ENCODE measurements at regions not wholly inside any gene's neighbourhood (a gene's known extent, or its start where the extent isn't known, plus 50 kb on each side); places are given as distances from the start of the nearest gene placed in this dataset.

DNA sequence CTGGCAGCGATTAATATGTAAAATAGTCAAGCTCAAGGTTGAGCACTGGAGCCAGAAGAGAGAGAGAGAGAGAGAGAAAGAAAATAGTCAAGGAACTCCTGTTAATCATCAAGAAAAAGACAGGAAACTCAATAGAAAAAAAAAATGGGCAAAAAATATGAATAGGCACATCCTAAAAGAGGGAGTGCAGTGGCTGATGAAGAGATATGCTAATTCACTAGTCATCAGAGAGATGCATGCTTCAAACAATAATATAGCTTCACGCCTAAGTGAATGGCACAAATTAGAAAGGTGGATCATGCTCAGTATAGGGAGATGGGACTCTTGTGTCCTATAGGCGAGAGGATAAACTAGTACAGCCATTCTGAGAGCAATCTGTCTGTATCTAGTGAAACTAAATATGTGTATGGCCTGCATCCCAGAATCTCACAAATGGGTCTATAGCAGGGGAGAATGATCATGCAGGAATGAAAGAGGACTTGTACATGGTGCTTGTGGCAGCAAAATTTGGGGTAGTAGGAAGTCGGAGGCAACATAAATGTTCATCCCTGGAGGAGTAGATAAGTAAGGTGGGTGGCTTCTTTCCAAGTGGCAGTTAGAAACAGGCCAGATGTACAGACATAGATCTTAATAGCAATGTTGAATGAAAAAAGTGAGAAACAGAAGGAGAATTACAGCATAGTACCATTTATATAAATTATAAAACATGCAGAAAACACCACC is 176.8 kb downstream of the VEGFA start:
- FAIRE-seq = no peak

DNA sequence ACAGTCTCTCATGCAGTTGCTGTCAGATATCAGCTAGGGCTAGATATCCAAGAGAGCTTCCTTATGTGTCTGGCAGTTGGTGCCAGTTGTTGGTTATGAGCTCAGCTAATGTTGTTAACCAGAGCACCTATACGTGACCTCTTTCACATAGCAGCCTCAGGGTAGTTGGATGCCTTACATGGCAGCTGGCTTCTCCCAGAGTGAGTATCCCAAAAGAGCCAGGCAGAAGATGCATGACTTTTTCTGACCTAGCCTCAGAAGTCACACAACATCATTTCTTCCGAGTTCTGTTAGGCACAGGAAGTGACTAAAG is 175.7 kb downstream of the VEGFA start:
- no peak for FAIRE-seq

DNA sequence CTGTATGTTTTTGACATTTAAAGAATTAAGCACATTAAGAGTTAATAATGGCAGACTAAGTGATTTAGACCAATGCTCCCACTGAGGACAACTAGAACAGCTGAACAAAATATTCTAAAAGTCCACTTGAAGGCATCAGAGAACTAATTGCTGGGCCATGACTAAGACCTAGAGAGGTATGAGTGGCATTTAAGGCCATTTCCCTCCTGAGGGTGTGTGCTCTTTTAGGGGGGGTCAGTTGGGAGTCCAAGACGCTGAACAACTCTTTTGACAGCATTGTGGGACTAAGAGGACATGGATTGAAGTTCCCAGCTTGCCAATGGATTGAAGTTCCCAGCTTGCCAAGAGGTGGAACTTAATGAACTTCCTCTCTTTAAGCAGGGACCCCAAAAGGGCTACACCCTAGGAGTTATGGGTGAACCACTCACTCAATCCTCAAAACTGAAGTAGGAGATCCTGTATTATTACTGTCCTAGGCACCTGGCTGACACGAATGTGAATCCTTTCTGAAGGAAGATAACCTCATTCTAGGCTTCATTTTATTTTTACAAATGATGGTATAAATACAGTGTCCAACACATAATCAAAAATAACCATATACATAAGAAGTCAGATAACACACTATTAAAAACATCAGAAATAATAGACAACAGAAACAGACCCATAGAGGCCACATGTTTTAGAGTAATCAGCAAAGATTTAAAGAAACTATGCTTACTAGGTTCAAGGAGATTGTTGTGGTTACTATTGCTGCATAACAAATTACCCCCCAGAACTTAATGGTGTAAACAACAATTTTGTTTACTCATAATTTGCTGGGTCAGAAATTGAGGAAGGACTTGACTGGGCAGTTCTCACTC is 175.1 kb downstream of the VEGFA start:
- FAIRE-seq = no peak

DNA sequence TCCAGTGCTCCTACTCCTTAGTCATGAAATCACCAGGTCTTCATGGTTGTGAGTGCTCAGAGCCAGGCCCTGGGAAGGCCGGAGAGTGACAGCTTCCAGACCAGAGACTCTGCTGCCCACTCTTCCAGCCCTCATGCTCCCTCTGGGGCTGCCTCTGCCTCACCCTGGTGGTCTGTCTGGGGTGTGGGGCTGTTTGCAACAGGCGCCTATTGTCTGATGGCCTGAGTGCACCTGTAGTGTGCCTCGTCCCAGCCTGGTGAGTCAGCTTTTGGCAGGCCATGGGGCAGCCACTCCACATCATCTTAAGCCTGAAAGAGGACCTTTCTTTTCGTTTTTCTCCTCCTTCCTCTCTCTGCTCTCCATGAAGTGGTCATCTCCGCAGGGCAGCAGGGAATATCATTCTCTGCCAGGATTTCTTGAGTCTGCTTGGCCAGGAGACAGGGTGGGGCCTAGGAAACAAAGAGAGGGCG is 173.8 kb downstream of the VEGFA start:
- FAIRE-seq = no peak

DNA sequence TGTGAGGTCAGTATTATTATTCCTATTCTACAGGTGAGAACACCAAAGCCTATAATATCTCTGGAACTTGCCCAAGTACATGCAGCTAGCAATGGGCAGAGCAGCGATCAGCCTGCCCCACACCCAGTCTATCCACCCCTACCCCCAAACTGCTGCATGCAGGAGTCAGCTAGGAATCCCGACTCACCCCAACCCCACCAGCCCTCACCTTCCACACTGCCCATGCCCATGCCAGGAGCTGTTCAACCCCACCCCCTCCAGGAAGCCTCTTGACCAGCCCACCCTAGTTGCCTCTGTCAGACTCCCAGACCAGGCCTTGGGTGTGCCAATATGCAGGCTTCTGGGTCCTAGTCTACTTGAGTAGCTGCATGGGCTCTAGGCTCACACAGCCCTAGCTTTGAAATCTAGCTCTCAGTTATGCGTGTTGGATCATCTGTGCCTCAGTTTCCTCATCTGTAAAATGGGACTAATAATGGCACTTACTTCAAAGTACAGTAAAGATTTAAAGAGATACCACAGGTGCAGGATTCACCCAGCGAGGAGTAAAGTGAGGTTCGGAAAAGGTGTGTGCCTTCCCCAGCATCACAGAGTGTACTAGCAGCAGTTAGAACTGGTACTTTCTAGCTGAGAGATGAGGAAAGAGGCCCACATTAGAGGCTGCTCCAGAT is 173.2 kb downstream of the VEGFA start:
- no peak for FAIRE-seq

DNA sequence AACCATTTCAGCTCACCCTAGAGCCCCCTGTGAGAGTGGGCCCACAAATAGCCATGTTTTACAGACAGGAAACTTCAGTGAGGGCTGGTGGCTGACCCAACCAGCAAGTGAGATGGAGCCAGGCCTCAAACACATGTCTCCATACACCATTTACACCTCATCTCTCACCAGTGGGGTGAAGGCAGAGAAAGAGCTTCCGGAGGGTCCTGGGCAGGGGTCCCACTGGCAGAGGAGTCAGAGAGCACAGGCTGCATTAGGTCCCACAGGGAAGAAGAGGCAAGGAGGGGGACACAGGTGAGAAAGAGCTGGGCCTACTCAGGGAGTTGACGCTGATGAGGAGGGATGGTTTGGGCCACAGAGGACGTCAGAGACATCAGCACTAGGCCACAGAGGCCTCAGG is 172.6 kb downstream of the VEGFA start:
- no peak for FAIRE-seq

DNA sequence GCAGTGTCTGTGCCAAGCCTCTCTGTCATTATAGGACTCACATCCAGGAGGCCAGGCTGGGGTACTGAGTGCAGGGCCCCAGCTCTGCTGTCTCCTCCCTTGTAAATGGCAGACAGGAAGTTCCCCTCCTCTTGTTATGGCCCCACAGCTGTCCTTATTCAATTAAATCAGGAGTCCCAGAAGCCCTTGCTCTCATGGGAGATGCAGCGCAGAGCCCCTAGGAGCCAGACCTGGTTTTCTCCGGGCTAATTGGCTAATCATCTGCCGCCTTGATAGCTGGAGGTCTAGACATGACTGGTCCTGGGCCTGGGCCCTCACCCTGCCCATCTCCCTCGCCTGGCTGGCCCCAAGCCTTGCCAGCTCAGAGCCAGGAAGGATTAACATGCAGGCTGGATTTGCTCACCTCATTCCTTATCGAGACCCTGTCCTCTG is 172.0 kb downstream of the VEGFA start:
- no peak for FAIRE-seq

DNA sequence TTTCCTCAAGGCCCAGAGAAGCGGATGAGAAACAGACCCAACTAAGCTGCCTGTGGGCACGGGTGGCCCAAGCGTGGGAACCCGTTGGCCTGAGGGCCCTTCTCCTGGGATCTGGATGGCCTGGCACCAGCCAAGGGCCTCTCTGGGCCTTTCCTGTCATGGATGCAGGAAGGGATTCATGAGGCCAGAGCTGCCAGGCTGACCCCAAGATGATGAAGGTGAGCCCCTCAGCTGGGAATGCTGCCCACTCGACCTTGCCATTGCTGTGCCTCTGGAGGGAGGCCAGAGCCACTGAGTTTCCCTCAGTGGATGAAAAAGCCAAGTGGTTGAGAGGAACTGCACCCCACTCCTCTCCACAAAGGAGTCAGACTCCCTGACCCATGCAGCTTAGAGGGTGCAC is 171.2 kb downstream of the VEGFA start:
- FAIRE-seq = no peak

DNA sequence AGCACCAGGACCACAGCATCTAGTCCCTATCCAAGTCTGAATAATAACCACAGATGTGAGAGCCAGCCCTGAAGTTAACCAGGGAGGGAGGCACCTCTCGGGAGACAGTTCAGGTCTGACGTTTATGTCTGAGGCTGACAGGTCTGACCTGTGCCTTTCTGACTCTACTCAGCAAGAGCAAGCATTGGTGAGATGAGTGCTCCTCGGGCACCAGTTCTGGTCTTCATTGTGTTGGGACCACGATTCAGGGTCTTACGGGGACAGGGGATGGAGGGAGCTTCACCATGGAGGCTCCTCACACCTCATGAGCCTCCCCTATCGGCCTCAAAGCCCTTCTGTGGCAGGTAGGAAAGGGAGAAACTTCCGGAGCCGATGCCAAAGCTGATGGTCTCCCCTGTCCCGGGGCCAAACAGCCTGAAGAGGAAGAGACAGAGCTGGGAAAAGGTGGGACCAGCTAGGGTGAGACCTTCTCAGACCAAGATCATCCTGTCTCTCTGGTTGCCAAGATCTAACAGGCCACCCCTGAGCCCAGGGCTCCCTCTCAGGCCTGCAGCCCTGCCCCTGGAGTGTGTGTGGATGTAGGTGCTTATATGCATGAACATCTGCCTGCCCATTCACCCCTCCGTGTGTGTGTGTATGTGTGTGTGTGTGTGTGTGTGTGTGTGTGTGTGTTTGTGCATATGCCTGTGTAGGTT is 170.5 kb downstream of the VEGFA start:
- FAIRE-seq = no peak

DNA sequence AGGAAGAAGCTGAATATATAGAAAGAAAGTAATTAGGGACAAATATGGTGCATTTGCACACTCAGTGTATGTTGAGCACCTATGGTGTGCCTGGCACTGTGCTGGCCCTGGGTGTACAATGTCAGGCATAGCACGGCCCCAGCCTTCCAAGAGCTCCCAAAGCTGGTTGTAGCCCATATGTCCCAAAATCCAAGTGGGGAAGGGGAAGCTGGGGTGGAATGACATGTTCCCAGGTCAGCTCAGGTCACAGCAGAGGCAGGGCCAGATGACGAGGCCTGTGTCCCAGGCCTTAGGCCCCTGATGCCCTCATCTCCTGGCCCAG is 170.0 kb downstream of the VEGFA start:
- FAIRE-seq = no peak

DNA sequence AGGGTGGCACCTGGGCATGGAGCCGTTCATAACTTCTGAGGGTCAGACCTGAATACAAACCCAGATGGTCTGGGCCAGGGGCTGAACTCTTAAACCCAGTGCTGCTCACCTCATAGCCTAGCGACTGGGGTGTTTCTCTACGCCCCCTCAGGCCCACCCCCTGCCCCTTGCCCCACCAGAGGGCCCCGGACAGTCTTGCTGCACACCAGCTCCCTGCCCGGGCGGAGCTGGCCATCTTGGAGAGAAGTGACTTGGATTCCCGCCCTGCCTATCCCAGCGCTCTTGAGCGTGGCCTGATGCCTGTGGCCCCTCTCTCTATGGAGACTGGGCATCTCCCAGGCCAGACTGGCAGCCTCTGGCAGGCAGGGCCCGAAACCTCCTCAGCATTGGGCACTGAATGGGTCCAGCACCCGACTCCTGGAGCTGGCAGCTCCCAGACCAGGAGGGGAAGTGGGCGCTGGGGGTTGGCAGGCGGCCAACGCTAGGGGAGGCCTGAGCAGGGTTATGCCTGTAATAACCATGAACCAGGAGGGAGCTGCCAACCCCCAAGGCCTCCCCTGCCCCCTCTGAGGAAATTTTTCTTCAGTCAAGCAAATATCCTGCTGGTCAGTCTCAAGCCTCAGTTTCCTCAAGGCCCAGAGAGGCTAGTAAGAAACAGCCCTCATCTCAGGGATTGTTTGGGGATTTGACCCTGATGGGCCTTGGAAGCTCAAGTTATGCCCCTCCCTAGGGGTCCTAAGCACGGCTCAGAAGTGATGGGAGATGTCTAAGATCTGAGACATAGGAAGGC is 169.5 kb downstream of the VEGFA start:
- FAIRE-seq = no peak

DNA sequence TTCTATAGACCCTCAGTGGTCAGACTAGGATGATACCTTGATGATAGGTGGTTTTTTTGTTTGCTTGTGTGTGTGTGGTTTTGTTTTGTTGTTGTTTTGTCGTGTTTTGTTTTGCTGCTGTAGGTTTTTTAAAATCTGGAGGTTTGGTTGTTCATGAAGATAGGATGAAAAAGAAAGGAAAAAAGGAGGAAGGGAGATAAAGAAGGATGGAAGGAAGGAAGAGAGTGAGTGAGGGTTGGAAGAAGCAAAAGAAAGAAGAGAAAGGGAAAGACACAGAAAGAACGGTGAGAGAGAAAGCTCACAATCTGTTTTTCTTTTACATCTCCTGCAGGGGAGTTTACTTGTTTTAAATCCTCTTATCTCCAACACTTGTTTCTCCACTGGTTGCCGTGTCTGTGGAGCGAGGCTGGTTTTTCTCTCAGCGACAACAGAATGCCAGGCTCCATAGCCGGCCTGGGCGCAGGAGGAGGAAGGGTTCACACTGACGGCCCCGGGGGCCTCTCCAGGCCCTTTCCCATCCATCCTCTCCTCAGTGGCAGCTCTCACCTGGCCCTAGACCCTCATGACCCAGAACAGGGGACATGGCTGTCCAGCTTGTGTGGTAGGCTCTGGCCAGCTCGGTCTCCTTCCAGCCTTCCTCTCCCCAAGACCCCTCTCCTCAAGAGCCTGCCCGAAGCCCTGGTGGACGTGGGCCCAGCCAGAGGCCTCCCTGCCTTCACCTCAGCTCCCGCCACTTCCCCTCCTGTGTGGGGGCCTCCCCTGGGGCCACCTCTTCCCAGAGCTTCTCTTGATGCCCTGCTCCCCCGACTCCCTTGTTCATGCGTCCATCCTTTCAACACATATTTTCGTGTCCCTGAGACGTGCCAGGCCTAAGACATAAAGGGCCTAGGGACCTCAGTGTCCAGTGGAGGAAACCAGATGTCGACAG is 168.4 kb downstream of the VEGFA start:
- no peak for FAIRE-seq

DNA sequence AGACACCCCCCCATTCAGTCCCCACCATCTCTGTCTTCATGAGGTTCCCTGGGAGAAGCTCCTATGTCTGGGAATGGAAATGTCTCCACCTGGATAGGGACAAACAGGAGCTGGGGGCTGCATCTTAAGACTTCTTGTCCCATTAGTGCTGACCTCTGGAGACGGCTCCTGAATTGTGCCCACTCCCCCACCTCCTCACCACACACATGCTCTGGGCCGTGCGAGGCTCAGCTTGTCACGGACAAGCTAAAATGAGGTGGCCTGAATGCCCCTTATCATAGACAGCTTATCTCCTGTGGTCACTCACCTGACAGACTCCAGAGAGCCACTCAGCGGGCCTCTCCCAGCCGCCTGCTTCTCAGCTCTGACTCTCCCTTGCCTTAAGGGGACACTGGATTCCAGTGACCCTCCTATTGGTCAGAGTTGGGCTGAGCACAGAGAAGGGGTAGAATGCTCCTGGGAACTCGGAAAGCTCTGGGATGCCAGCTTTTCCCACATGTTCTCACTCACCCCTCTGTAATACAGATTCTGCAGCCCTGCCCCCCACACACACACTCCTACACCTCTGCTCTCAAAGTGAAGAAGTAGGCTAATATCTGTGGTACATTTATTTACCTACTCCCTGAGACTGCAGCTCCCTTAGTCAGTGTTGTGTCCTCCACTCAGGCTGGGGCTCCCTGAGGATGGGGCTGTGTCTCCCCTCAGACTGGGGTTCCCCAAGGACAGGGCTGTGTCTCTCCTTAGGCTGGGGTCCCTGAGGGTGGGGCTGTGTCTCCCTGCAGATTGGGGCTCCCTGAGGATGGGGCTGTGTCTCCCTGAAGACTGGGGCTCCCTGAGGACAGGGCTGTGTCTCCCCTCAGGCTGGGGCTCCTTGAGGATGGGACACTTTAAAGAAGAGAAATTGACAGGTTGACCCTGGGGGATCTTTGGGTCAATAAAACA is 167.5 kb downstream of the VEGFA start:
- FAIRE-seq = no peak

DNA sequence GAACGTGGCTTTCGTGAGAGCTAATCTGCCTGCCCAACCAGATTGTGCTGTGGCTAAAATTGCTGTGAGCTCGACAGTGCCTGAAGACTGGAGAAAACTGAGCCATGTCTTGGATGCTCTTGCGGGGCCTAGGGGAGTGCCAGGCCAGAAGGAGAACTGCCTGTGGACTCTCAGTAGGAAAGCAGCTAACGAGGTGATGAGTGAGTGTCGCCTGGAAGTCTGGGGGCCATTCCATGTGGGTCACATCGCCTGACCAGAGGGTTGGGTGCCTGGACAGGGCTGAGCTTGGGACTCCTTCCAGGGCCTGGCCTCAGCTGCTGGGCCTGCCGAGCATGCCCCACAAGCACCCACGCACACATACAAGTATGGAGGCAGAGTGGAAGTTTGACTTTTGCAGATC is 166.5 kb downstream of the VEGFA start:
- no peak for FAIRE-seq

DNA sequence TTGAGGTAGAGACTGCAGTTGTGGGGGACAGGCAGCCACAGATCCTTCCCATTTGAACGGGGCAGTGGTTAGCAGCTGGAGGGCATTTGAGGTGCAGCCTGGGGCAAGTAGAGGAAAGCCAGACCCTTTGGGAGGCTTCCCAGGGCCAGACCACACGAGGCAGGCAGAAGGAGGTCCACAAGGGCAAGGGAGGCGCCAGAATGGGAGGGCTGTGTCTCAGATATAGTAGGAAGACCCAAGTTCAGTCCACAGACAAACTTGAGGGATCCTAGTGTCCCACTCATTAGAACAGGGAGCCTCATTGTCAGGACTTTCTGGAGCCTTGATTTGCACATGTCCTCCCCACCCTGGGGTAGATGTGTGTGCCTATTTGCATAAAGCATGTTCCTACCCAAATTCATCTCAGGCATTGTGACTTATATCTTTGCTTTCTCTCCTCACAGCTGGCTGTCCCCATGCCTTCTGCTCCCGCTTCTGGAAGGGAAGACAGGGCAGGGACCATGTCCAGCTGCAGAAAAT is 166.0 kb downstream of the VEGFA start:
- no peak for FAIRE-seq

DNA sequence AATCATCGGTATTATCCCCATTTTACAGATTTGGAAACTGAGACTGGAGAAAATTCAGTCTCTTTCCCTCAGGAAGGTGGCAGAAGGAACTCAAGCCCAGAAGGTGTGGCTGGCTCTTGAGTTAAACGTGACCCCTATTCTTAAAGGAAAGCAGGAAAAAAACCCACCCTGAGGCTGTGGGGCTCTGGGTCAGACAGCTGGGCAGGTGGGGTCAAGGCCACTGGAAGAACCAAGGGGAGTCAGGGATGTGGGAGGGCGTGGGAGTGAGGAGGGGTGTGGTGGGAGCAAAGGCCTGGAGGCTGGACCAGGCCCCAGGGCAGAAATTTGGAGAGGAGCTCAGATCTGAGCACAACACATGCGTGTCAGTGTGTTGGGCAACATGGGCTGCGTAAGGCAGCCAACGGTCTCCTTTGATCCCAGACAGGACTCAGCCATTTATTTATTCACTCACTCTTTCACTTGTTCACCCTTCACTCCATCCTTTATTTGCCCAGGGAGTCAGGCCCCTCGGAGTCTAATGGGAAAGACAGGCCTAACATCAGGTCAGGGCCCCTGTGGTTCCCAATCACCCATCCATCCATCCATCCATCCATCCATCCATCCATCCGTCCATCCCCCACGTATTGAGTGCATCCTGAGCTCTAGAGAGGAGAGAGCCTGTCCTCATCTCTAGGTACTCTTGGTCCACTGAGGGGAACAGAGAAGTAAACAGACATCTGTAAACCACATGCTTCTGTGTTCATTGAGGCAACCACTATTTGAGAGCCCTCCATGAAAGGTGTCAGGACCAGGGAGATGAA is 165.0 kb downstream of the VEGFA start:
- no peak for FAIRE-seq

DNA sequence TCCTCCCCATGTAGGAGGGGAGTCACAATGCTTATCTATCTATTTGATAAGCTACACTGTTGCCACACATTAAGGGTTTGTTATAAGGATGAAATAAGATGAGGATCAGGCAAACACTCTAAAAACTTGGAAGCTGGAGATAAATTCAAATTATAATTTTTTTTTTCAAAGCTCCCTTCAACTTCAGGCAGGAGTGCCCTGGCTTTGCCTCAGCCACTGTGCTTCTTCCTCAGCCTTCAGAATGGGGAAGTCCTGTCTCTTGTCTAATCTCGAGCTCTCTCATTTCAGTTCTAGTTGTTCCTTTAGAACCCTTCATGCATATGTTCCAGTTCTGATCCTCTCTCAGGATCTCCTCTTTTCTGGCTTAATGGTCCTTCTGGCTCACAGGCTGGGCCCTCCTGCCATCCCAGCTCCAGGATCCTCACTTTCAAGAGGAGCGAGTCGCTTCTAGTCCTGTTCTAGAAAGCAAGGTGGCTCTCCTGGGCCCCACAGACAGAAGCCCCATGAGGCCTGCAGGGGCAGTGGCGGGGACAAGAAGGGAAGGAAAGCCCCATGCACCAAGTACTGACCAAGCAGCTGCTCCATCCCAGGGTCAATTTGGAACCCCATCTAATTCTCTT is 164.3 kb downstream of the VEGFA start:
- FAIRE-seq = no peak

DNA sequence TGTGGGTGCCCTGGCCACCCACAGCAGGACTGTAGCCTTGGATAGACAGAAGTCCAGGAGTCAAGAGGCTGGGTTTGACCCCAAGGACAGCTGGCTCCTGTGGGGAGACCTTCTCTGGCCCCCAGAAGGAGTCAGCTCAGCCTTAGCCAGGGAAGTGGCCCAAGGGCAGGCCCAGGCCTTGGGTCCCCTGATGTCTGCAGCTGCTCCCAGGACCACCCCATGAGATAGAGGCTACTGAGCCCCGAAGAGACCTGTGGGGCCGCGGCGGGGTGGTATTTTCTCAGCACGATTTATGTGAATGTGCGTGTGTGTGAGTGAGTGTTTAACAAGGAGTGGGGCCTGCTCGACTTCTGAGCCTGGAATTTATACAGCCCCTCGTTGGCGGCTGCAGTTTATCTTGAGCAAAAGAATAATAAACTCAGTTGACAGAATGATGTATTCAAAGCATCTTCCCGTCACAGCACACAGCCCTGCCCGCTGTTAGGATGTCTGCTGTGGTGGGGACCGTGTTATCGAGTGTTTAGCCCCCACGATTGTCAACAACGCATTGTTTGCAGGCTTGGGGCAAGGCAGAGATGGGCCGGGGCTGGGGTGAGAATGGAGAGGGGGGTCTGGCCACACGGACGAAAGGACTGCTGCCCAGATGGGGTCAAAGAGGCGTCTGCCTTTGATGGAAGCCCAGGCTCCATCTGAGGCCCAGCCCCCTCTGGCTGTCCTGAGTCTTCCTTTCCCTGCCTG is 163.3 kb downstream of the VEGFA start:
- no peak for FAIRE-seq
